MM.1S (cell line): ENCODE measurements at regions not wholly inside any gene's neighbourhood (a gene's known extent, or its start where the extent isn't known, plus 50 kb on each side); places are given as distances from the start of the nearest gene placed in this dataset.
A peak's percentile ranks its signal among the peaks of the same experiment; 100 is the strongest.

Experiments
- EZH2 ChIP-seq: fragments of 300-600 bp; sonication (generic); optimal IDR thresholded peaks from 2 replicates; pipeline ENCODE3; 2017; ENCODE audit warnings: low read depth, mild to moderate bottlenecking, antibody characterized with exemption, low read length, mixed read lengths
- EZH2phosphoT487 ChIP-seq: fragments of 300-600 bp; sonication (generic); IDR thresholded peaks from 2 replicates; pipeline ENCODE4 v1.6.1; 2018; ENCODE audit warnings: antibody characterized with exemption, low read length
- TF ChIP-seq, protein P1 (sequence below): fragments of 300-600 bp; sonication (generic); IDR thresholded peaks from 2 replicates; pipeline ENCODE4 v1.5.1; 2016; ENCODE audit warnings: antibody characterized with exemption, low read length, mixed read lengths

DNA sequence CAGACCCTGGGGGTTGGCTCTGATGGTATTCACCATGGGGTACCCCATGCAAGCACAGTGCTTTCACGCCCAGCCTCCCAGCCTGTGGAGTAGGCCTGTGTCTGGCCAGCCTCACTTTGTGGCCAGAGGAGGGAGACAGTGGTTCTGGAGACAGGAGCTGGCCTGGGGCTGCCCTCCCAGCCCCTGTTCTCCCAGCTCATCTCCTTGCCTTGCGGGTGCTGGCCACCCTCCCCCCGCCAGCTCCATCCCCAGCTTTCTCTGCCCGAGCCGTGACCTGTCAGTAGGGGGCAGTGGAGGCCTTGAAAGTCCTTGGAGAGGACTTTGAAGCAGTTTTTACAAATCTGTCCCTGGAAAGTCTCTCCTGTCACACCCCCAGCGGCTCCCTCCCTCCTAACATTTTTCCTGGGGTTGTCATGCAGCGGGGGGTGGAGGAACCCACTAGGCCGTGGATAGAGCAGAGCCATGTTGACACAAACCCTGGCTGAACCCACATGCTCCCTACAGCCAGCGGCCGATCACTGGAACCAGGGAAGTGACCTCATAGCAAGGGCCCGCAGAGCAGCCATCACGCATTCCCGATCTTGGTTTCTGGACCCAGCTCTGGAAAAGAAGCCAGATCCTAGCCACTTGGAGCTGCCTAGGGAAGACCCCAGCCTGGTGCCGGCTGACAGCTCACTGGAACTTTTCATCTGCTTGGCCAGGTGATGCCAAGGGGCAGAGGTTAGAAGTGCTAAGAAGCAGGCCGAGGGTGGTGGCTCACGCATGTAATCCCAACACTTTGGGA, 289.4 kb downstream of the SEC14L1 start:
- TF ChIP-seq, protein P1, sequence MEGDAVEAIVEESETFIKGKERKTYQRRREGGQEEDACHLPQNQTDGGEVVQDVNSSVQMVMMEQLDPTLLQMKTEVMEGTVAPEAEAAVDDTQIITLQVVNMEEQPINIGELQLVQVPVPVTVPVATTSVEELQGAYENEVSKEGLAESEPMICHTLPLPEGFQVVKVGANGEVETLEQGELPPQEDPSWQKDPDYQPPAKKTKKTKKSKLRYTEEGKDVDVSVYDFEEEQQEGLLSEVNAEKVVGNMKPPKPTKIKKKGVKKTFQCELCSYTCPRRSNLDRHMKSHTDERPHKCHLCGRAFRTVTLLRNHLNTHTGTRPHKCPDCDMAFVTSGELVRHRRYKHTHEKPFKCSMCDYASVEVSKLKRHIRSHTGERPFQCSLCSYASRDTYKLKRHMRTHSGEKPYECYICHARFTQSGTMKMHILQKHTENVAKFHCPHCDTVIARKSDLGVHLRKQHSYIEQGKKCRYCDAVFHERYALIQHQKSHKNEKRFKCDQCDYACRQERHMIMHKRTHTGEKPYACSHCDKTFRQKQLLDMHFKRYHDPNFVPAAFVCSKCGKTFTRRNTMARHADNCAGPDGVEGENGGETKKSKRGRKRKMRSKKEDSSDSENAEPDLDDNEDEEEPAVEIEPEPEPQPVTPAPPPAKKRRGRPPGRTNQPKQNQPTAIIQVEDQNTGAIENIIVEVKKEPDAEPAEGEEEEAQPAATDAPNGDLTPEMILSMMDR: peak; percentile 77
- TF ChIP-seq EZH2: no peak
- no peak for TF ChIP-seq EZH2phosphoT487
